ENCODE measurements at regions not wholly inside any gene's neighbourhood (a gene's known extent, or its start where the extent isn't known, plus 50 kb on each side); places are given as distances from the start of the nearest gene placed in this dataset.

- DNase-seq (ENCODE audit: low read depth in 4 of 4, low spot score in 3 of 4): no peak
Observed at GRCh38 chr6:164016056-164016455, 601.5 kb downstream of the QKI start.

- DNase-seq (ENCODE audit: low read depth in 4 of 4, low spot score in 3 of 4): no peak
Observed at GRCh38 chr6:164015088-164015484, 600.6 kb downstream of the QKI start.

GRCh38 chr6:164014346-164015087, 600.0 kb downstream of the QKI start:
- DNase-seq (ENCODE audit: low read depth in 4 of 4, low spot score in 3 of 4): no peak

- no peak for DNase-seq (ENCODE audit: low read depth in 4 of 4, low spot score in 3 of 4)
Observed at GRCh38 chr6:164013480-164014208, 599.1 kb downstream of the QKI start.

GRCh38 chr6:164011321-164011720, 596.8 kb downstream of the QKI start:
- no peak for DNase-seq (ENCODE audit: low read depth in 4 of 4, low spot score in 3 of 4)

- no peak for DNase-seq (ENCODE audit: low read depth in 4 of 4, low spot score in 3 of 4)
Observed at GRCh38 chr6:164010441-164011103, 596.1 kb downstream of the QKI start.

GRCh38 chr6:164008902-164009301, 594.4 kb downstream of the QKI start:
- DNase-seq (ENCODE audit: low read depth in 4 of 4, low spot score in 3 of 4): no peak

GRCh38 chr6:164007881-164008280, 593.4 kb downstream of the QKI start:
- DNase-seq (ENCODE audit: low read depth in 4 of 4, low spot score in 3 of 4): no peak

GRCh38 chr6:164006459-164006858, 591.9 kb downstream of the QKI start:
- DNase-seq (ENCODE audit: low read depth in 4 of 4, low spot score in 3 of 4): no peak

GRCh38 chr6:164005004-164005711, 590.6 kb downstream of the QKI start:
- DNase-seq (ENCODE audit: low read depth in 4 of 4, low spot score in 3 of 4): no peak

GRCh38 chr6:164000276-164000675, 585.8 kb downstream of the QKI start:
- DNase-seq (ENCODE audit: low read depth in 4 of 4, low spot score in 3 of 4): no peak

- DNase-seq (ENCODE audit: low read depth in 4 of 4, low spot score in 3 of 4): no peak
Observed at GRCh38 chr6:163999475-164000125, 585.1 kb downstream of the QKI start.

GRCh38 chr6:163998496-163998895, 584.0 kb downstream of the QKI start:
- no peak for DNase-seq (ENCODE audit: low read depth in 4 of 4, low spot score in 3 of 4)

GRCh38 chr6:163996491-163996890, 582.0 kb downstream of the QKI start:
- DNase-seq (ENCODE audit: low read depth in 4 of 4, low spot score in 3 of 4): no peak

- DNase-seq (ENCODE audit: low read depth in 4 of 4, low spot score in 3 of 4): no peak
Observed at GRCh38 chr6:163994566-163994965, 580.0 kb downstream of the QKI start.

GRCh38 chr6:163992701-163993100, 578.2 kb downstream of the QKI start:
- no peak for DNase-seq (ENCODE audit: low read depth in 4 of 4, low spot score in 3 of 4)

GRCh38 chr6:163992056-163992455, 577.5 kb downstream of the QKI start:
- no peak for DNase-seq (ENCODE audit: low read depth in 4 of 4, low spot score in 3 of 4)

GRCh38 chr6:163991321-163991720, 576.8 kb downstream of the QKI start:
- no peak for DNase-seq (ENCODE audit: low read depth in 4 of 4, low spot score in 3 of 4)

- no peak for DNase-seq (ENCODE audit: low read depth in 4 of 4, low spot score in 3 of 4)
Observed at GRCh38 chr6:163986313-163986712, 571.8 kb downstream of the QKI start.

GRCh38 chr6:163985710-163986109, 571.2 kb downstream of the QKI start:
- no peak for DNase-seq (ENCODE audit: low read depth in 4 of 4, low spot score in 3 of 4)

GRCh38 chr6:163985040-163985439, 570.5 kb downstream of the QKI start:
- no peak for DNase-seq (ENCODE audit: low read depth in 4 of 4, low spot score in 3 of 4)
